NCI-H526 treated with DMSO at 0.1 percent for 48 hours (cell line): ENCODE measurements at regions not wholly inside any gene's neighbourhood (a gene's known extent, or its start where the extent isn't known, plus 50 kb on each side); places are given as distances from the start of the nearest gene placed in this dataset.
A peak's percentile ranks its signal among the peaks of the same experiment; 100 is the strongest.
"Not testable (repeated sequence)": the region's sequence is repeated elsewhere in the genome, so short reads cannot be mapped to it uniquely, and the experiment has no call there.

Experiments used
- DNase-seq: peaks from one replicate; lab custom pipeline; 2025; lab: John Stamatoyannopoulos, UW

DNA sequence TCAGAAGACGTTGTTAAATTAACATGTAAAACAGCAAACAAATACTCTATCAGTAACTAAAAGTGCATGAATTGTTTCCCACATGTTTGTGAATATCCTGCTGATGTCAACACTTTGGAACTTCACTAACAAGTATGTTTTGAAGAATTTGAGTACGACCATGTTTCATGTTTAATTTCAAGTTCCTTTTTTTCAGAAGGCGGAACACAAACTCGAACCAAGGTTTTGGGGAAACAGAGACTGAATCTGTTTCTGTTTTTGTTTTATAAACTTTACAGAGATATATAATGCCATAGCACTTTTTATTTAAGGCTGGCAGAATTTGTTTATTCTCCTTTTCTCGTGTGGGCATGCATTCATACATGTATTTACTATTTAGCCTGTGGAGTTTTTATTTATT lies 509.3 kb upstream of the CITED2 start:
- DNase-seq, result no peak

DNA sequence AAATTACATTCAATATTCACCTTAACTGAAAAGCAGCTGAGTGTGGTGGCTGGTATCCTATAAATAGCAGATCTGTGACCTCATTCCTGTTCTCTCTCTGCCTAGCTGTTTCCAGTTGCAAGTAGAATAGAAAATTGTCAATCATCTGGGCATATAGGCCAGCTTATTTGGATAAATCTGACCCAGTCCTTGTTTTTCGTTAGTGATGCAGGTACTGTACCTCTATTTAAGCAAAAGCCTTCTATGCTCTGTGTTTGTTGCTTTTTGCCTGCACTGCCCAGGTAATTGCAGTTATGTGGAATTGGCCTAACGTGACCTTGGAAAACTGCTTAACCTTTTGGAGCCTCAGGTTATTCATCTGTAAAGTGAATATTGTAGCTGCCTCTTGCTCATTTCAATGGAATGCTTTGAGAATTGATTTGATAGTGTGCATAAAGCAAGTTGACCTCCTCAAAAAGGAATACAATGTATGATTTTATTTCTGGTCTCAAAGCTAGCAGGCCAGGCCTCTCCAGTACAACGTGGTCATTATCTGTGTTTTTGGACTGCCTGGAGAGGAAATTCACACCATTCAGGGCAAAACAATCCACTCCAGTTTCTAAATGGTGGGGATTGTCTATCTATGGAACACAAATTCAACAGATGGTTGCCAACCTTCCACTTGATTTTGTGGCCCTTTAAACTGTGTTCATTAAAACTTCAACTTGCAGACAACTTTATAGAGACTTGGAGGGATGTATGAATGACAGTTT lies 508.7 kb upstream of the CITED2 start:
- DNase-seq, result no peak

DNA sequence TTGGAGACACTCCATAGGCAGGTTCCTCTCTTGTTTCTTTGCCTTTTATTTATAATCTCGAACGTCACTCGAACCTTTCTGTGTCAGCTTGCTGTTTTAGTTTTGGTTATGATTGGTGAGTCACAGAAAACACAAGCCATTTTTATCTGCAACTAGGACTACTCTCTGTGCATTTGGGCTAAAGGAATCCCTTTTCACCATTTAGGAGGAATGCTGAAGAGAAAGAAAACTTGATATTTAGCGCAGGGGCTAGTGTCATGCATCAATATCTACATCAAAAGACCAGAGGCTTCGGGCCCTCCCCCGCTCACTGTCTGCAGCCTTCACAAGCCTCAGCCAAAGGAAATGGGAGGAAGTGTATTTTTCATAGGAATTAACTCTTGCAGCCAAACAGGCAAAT lies 507.8 kb upstream of the CITED2 start:
- DNase-seq, result peak; percentile 64

DNA sequence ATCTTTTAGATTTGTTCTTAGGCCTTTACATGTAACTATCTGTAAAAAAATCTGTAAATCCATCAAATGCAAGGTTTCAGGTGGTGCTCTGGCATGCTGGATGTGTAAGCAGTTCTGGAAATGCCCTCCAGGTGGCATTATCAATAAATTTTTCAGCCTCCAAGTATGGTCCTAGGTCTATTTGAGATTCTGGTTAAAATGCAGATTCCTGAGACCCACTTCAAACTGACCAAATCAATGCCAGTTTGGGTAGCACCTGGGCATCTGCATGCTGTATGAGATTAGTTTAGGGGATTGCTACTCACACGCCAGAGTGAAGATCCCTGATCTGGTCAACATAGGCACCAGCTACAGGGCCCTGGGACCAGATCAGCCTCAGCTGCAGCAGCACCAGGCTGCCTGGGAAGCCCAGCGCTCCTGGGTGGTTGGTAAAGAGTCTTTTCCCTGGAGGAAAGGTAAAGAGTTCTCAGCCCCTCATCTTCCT lies 507.3 kb upstream of the CITED2 start:
- no peak for DNase-seq

DNA sequence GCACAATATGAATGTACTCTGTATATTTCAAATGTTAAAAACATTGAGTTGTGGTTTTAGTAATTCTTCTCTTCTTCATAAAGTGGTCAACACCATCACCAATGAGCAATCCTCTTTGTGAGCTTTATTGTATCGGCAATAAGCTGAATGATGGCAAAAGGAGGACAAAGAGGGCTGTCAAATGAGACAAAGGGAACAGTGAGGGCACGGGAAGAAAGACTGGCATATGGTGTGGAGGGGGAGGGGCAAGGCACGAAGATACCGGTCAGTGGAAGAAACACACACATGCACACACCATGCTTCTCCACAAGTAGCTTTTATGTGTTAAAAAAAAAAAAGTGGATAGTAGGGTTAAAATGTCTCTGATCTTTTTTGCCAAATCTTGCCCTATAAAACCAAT lies 506.8 kb upstream of the CITED2 start:
- no peak for DNase-seq

DNA sequence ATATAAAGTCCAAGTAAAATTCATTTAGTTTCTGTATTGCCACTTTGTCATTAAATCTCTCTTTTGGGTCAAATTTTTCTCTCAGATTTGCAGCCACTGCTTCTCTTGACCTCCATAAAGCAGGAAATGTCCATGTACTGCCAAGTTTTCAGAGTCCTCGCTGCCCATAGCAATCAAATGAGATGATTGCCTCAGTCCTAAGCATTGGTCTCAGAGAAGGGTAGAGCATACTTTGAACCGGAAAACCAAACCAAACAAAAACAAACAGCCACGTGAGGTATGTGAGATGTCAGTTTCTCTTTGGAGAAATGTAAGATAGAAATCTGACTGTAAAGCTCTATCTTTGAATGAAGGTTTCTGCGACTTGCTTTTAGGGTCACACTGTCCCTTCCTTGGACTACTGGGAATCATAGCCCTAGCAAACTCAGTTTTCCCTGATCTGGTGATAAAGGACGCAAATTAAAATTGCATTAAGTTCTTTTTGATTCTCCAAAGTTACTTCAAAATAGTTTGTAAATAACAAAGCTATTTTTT lies 505.4 kb upstream of the CITED2 start:
- DNase-seq, result no peak

DNA sequence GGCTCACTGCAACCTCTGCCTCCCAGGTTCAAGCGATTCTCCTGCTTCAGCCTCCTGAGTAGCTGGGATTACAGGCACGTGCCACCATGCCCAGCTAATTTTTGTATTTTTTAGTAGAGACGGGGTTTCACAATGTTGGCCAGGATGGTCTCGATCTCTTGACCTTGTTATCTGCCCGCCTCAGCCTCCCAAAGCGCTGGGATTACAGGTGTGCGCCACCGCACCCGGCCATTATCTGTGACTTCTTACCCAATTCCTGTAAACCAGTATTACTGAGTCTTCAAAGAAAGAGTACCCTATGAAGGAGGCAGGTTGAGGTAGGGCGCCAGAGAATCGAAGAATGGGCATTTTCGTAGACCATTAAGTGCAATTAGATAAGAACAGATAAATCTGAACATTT lies 504.8 kb upstream of the CITED2 start:
- DNase-seq, result not testable (repeated sequence)

DNA sequence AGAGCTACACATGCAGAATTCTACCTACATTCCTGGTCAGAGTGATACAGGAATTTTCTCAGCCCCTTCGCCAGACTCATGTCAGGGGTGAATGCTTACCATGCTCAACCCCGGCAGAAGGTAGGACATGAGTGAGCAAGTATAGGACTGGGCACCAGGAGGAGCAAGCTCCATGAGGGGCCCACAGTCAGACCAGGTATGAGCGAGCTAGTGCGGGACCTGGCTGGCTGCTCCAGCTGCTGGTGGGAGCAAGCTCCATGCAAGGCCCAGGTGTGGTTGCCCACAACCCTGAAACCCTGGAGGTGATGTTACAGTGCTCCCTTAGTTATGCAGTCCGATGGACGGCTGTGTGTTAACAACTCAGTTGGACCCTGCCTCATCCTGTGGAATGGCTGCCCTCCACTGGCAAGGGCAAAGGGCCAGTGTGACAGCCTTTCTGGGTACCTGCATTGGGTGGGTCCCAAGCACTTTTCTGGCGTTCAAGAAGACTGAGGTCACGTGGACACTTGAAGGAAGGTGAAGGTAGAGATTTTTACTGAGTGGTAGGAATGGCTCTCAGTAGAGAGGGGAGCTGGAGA lies 503.5 kb upstream of the CITED2 start:
- DNase-seq, result no peak

DNA sequence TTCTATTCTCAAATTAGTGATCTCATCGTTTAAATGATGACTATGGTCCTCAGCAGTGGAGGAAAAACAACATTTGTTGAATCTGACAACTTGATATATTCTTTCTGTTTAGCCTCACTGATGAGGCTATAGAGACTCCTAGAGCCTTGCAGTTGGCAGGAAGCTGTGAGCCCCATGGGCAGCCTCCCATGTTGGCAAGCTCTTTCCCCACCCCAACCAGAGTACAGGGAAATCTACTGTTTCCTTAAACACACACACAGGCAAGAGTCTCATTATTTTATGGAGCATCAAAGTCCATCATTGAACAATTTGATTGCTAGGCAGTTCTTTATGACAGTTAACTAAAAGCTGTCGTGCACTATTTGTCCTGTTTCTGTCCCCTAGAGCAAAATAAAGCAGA lies 498.2 kb upstream of the CITED2 start:
- no peak for DNase-seq

DNA sequence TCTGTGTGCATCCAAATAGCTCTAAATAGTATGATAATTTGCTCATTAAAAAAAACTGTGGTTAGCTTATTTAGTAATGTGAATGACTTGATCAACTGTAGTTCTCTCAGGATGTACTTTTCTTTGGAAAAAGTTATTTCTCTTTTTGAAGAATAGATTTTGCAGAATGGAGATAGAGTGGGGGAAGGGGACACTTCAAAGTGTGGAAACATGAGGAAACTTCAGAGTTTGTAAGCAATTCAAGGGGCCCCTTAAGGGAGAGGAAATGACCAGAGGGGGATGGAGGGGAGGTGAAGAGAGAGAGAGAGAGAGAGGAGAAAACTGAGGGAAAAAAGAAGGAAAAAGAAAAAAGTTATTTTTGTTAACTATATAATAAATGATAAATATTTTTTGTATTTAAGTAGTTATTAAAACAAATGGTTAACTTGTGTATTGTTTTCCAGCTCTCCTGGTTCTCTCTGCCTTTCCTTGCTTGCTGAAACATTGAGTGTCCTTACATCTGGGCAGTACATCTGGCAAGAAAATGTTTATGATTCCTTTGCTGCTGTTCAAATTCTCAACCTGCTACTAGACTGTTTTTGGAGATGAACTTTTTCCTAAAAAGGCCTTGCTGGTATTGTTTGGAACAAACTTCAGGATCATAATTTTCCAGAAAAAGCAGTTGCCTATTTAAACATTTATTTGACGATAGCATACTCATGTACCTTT lies 497.5 kb upstream of the CITED2 start:
- DNase-seq, result no peak

DNA sequence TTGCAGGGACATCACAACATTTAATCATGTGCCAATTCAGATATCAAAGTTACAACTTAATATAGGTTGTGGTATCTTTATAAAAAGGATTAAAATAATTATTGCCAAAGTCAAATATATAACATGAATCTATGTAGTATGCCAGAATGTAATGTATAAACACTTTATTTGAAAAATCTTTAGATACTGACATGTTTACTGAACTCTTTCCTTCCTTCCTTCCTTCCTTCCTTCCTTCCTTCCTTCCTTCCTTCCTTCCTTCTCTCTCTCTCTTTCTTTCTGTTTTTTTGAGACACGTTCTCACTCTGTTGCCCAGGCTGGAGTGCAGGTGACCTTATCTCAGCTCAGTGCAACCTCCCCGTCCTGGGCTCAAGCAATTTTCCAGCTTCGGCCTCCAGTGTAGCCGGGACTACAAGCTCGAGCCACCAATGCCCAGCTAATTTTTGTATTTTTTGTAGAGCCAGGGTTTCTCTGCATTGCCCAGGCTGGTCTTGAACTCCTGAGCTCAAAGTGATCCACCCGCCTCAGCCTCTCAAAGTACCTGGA lies 496.8 kb upstream of the CITED2 start:
- DNase-seq, result no peak

DNA sequence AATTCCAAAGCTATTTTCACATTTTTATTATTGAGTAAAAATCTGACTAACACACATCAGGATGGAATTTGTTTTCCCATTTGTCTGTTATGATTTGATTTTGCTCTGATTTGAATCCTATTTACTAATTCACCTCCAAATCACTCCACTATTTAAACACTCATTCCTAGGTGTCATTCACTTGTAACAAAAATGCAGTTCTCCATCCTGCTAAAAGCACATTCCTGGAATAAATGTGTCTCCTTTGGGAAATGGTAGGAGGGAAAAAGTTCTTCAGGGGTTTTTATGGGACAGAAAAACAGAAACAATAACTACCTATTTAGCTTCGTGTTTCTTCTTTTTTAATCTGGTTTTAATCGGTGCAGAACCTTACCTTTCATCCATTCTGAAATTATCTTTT lies 494.1 kb upstream of the CITED2 start:
- DNase-seq, result no peak

DNA sequence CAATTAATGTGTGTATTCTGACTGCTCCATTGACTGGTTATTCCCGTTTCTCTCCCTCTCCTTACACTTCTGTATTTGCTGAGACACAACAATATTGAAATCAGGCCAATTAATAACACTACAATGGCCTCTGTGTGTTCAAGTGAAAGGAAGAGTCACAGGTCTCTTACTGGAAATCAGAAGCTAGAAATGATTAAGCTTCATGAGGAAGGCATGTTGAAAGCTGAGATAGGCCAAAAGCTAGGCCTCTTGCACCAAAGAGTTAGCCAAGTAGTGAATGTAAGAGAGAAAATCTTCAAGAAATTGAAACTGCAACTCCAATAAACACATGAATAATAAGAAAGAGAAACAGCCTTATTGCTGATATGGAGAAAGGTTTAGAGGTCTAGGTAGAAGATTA lies 489.5 kb upstream of the CITED2 start:
- DNase-seq, result no peak

DNA sequence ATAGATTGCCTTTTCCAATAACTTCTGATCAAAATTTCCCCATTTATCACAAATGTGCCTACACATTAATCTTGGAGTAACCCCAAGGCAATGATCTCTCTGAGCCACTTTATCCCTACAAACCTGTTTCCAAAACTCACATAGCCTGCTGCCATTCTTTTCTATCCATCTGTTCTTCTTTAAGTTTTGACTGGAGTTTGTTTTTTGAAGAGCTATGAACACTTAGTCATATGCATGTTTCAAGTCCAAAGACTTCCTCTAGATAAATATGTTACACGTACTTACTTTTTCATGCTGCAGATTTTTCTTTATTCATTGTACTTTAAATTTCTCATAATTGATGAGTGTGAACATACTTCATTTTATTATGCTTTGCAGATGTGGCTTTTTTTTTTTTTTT lies 488.9 kb upstream of the CITED2 start:
- DNase-seq, result no peak

DNA sequence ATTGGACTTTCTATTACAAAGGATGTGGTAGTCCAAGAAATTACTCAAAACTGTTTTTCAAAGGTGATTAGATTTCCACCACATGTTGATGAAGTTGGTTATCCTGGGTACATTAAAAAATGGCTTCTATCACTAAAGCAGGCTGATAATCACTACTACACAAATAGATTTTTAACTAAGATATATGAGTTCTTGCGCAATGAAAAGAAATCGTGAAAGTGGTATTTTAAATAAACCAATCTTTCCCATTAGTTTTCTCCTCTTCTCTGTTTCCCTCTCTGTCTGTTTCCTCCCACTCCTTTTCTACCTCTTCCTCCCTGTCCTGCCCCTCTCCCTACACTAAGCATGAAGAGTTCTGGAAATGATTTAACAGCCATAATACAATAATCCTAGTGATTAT lies 487.9 kb upstream of the CITED2 start:
- no peak for DNase-seq

DNA sequence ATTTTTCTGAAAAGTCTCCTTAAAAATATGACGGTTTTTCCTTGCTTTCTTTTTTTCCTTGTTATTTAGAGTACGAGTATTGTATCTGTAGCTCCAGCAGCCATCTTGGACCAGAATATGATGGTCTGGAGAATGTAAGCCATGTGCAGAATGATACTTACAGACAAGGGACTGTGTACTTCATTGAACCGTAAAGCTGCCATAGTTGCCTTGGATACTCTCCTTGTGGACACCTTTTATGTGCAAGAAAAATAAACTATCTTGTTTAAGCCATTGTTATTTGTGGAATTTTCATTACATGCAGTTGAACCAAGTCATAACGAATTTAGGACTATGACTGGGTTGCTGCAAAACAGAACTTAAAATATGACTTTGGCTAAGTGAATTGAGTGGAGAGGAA lies 485.8 kb upstream of the CITED2 start:
- DNase-seq, result no peak

DNA sequence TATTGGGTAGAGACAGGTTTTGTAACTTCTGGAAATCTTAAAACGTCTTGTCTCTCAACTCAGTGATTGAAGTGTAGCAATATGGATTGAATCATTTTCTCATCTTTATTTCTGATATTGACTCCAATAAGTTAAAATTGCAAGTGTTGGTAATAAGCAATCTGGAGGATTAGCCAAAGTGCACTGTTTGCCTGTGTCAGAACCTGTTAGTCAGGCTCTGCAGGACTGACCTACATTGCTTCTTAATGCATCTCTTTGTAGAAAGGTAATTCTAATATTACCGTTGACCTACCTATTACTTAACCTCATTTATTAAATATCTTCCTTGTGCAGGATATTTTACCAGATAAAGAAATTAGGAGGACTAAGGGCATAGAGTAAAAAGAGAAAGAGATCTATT lies 484.0 kb upstream of the CITED2 start:
- no peak for DNase-seq

DNA sequence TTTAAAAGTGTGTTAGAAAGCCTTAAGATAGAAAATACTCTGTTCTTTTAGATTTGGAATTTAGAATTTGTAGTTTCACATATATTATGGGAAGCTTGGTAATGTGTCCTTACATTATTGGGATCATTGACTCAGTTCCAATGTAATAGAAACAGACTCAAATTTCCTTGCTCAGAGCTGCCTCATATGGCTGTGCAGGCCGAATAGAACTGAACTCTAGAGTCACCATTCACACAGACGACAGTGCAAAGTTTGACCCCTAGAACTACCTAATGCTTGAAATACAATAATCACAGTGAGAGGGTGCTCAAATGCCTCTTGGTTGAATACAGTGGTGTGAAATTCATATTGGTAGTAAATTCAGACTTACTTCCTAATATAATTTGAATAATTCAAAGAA lies 482.7 kb upstream of the CITED2 start:
- no peak for DNase-seq

DNA sequence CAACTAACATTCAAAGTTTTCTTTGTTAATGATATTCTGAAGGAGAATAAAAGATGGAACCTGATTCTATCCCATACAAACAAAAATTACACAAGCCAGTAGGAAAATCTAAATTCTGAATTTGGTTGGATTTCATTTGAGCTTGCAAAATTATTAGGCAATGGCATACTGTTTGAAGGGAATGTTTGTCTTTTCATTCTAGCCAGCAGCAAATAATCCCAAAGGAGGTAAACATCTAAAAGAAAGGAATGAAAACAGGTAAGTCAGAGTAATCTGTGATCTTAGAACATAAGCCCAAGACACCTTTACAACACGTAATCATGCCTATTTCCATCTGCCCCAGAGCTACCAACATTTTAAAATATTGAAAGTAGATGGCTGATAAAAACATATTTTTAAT lies 482.1 kb upstream of the CITED2 start:
- DNase-seq, result no peak

DNA sequence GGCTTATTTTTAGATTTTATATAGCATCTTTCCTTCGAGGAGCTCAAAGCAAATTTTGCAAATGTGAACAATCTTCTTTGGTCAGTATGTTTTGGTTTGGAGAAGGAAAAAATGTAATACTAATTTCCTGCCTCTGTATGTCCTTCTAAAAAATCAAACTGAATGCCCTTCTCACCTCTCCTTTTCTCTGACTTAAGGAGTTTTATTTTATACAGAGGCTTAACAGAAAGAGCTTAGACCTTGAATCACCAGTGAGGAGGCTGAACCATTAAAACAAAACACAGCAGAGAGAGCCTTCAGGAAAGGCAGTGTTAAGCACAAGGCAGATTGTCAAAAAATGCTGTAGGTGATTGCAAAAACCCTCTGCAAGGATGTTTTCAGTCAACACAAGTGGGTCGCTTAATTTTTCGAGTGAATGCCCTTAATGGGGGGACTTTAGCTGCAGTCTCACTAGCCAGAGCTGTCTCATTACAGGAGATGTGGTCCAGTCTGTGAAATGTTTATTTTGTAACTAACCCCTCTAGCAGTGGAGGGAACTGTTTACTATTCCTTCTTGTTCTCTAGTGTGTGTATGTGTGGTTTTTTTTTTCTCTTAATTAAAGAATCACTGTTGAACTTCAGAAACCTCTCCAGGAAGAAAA lies 481.3 kb upstream of the CITED2 start:
- DNase-seq, result peak; percentile 63

DNA sequence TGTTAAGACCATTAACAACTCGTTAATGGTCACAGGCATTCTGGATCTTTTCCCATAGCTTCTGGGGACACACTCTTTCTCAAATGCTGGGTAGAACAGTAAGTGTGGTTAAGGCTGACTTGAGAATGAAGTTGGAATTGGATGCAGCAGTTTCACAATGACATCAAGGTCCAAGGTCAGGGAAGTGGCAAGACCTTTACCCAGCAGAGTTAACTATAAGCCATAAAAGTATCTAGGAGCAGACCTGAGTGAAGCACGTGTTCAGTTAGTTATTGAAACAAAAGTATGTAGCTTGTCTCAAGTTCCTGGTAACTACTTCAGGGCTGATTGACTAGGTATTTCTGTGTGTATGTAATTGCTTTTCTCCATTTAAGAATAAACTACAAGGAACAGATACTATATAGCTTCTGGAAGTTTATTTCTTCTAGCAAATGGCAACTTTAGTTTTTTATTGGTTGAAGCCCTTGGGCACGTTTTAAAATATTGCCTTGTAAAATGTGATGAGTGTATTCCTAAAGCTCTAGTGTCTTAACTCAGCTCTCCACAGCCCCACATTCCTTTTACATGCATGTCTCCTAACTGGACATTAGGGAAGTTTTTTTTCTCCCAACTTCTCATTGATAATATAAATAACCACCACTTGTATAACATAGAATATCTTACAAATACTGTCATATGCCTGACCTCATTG lies 479.0 kb upstream of the CITED2 start:
- no peak for DNase-seq
